ENCODE measurements at regions not wholly inside any gene's neighbourhood (a gene's known extent, or its start where the extent isn't known, plus 50 kb on each side); places are given as distances from the start of the nearest gene placed in this dataset.
A peak's percentile ranks its signal among the peaks of the same experiment; 100 is the strongest.

DNA sequence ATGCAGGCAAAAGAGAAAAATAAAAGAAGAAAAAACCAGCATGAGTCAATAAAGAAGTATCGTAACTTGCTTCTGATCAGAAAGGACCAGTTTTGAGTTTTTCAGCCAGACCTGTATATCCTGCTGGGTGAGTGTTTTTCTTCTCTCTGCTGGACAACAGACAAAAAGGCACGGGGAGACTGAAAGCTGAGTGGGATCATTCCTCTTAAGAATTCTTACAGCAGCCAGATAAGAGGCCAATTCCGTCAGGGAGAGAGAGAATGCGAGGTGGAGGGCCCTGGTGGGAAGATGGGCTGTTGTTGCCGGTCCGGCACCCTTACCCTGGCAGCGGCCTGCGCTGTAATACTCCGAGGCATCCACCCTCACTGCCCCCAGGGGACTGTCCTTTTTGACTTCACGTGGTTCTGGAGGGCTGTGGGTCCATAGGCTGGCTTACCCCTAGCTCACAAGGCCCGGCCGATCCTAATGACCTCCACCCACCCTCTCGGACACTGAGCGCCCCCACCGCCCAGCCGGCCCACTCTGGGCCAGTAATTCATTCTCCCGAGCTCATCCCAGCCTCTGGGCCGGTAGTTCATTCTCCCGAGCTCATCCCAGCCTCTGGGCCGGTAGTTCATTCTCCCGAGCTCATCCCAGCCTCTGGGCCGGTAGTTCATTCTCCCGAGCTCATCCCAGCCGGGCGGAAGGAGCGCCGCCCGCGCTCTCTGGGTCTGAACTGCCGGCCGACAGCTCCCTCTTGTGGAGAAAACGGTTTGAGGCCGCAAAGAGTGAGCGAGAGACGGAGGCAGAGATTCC, 118.3 kb upstream of the SIRPA start:
- H2AFZ ChIP-seq (ENCODE audit: low read length) = peak overlapping the region; percentile 89
- H3K4me1 ChIP-seq (ENCODE audit: control insufficient read depth, extremely low read depth, insufficient read depth, low read length) = no peaks in the 10 kb centered on the region

DNA sequence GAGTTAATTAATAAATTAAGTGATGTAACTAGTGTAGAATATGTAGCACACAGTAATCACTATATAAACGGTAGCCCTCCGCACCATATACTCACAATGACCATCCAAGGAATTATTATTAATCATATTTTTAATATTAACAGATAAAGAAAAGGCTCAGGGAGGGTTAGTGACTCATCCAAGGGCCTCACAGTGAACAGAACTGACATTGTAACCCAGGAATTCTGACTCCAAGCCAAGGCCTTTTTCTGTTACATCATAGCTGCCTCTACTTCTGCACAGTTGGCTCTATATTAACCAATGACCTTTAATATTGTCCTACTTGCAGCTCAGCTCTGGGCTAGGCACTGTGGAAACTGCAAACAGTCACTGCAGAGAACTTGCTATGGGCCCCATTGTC, 117.5 kb upstream of the SIRPG start:
- no peak overlapping the region for H3K27ac ChIP-seq (ENCODE audit: insufficient read depth, low read length)
- peaks cover 2% of the 10 kb centered on the region for H3K79me2 ChIP-seq (ENCODE audit: control insufficient read depth, insufficient read depth, low read length)
- H2AFZ ChIP-seq (ENCODE audit: low read length) = no peak overlapping the region
- H3K4me1 ChIP-seq (ENCODE audit: control insufficient read depth, extremely low read depth, insufficient read depth, low read length) = no peaks in the 10 kb centered on the region
- TF ChIP-seq, protein P1, sequence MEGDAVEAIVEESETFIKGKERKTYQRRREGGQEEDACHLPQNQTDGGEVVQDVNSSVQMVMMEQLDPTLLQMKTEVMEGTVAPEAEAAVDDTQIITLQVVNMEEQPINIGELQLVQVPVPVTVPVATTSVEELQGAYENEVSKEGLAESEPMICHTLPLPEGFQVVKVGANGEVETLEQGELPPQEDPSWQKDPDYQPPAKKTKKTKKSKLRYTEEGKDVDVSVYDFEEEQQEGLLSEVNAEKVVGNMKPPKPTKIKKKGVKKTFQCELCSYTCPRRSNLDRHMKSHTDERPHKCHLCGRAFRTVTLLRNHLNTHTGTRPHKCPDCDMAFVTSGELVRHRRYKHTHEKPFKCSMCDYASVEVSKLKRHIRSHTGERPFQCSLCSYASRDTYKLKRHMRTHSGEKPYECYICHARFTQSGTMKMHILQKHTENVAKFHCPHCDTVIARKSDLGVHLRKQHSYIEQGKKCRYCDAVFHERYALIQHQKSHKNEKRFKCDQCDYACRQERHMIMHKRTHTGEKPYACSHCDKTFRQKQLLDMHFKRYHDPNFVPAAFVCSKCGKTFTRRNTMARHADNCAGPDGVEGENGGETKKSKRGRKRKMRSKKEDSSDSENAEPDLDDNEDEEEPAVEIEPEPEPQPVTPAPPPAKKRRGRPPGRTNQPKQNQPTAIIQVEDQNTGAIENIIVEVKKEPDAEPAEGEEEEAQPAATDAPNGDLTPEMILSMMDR (conservative IDR thresholded peaks at IDR 0.05 in 1 of 2, IDR thresholded peaks at IDR 0.05 in 1 of 2; ENCODE audit: low read depth in 1 of 2, low read length in 2 of 2) = no peak
- no peak for TF ChIP-seq EZH2 (IDR thresholded peaks at IDR 0.05; ENCODE audit: low read length, missing control alignments)
- H3K9ac ChIP-seq (ENCODE audit: insufficient read depth, low read length) = no peak overlapping the region
- H3K36me3 ChIP-seq (ENCODE audit: control insufficient read depth, insufficient read depth, low read length) = no peaks in the 10 kb centered on the region
- no peaks in the 10 kb centered on the region for H3K27me3 ChIP-seq (ENCODE audit: control insufficient read depth, insufficient read depth, low read length)
- DNase-seq (ENCODE audit: low read depth in 2 of 2) = peak; percentile 9 to 58
- H3K4me3 ChIP-seq (replicated peaks in 1 of 4; ENCODE audit: control extremely low read depth in 1 of 4, insufficient read depth in 1 of 4, low read depth in 3 of 4, low read length in 4 of 4) = no peak overlapping the region
- no peaks in the 10 kb centered on the region for H3K9me3 ChIP-seq (ENCODE audit: control insufficient read depth, insufficient read depth, low read depth, low read length)
- no peak overlapping the region for H3K4me2 ChIP-seq (ENCODE audit: extremely low read depth, insufficient read depth, low read length)
- no peaks in the 10 kb centered on the region for H4K20me1 ChIP-seq (ENCODE audit: control insufficient read depth, extremely low read depth, insufficient read depth, low read length)

More for the DNA sequence above, 118.3 kb upstream of the SIRPA start:
- Histone ChIP-seq H3K4me3 (replicated peaks in 1 of 4; ENCODE audit: control extremely low read depth in 1 of 4, insufficient read depth in 1 of 4, low read depth in 3 of 4, low read length in 4 of 4) (peak overlapping the region; percentile 85 to 95 (median 86)), H4K20me1 (ENCODE audit: control insufficient read depth, extremely low read depth, insufficient read depth, low read length) (no peaks in the 10 kb centered on the region), H3K36me3 (ENCODE audit: control insufficient read depth, insufficient read depth, low read length) (no peaks in the 10 kb centered on the region), H3K9ac (ENCODE audit: insufficient read depth, low read length) (peak overlapping the region; percentile 87), H3K79me2 (ENCODE audit: control insufficient read depth, insufficient read depth, low read length) (peaks cover 2% of the 10 kb centered on the region), H3K9me3 (ENCODE audit: control insufficient read depth, insufficient read depth, low read depth, low read length) (no peaks in the 10 kb centered on the region), H3K27me3 (ENCODE audit: control insufficient read depth, insufficient read depth, low read length) (peaks cover 9% of the 10 kb centered on the region), H3K27ac (ENCODE audit: insufficient read depth, low read length) (peak overlapping the region; percentile 80), H3K4me2 (ENCODE audit: extremely low read depth, insufficient read depth, low read length) (peak overlapping the region; percentile 84)
- no peak for TF ChIP-seq EZH2 (IDR thresholded peaks at IDR 0.05; ENCODE audit: low read length, missing control alignments)
- TF ChIP-seq, protein P1 (conservative IDR thresholded peaks at IDR 0.05 in 1 of 2, IDR thresholded peaks at IDR 0.05 in 1 of 2; ENCODE audit: low read depth in 1 of 2, low read length in 2 of 2) = peak; percentile 71 to 77
- DNase-seq (ENCODE audit: low read depth in 2 of 2) = peak; percentile 81 to 92

DNA sequence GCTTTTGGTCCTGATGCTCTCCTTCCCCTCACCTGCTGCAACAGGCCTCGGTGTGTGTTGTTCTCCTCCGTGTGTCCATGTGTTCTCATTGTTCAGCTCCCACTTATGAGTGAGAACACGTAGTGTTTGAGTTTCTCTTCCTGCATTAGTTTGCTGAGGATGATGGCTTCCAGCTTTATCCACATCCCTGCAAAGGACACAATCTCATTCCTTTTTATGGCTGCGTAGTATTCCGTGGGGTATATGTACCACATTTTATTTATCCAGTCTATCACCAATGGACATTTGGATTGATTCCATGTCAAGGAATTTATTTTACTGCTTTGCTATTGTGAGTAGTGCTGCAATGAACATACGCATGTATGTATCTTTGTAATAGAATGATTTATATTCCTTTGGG, 116.9 kb upstream of the SIRPG start:
- Histone ChIP-seq H3K36me3 (ENCODE audit: control insufficient read depth, insufficient read depth, low read length) (no peaks in the 10 kb centered on the region), H3K27ac (ENCODE audit: insufficient read depth, low read length) (no peak overlapping the region), H3K9me3 (ENCODE audit: control insufficient read depth, insufficient read depth, low read depth, low read length) (no peaks in the 10 kb centered on the region), H2AFZ (ENCODE audit: low read length) (no peak overlapping the region), H3K4me1 (ENCODE audit: control insufficient read depth, extremely low read depth, insufficient read depth, low read length) (no peaks in the 10 kb centered on the region), H3K9ac (ENCODE audit: insufficient read depth, low read length) (no peak overlapping the region), H3K27me3 (ENCODE audit: control insufficient read depth, insufficient read depth, low read length) (no peaks in the 10 kb centered on the region), H3K79me2 (ENCODE audit: control insufficient read depth, insufficient read depth, low read length) (peaks cover 2% of the 10 kb centered on the region), H4K20me1 (ENCODE audit: control insufficient read depth, extremely low read depth, insufficient read depth, low read length) (no peaks in the 10 kb centered on the region), H3K4me2 (ENCODE audit: extremely low read depth, insufficient read depth, low read length) (no peak overlapping the region), H3K4me3 (replicated peaks in 1 of 4; ENCODE audit: control extremely low read depth in 1 of 4, insufficient read depth in 1 of 4, low read depth in 3 of 4, low read length in 4 of 4) (no peak overlapping the region)
- no peak for TF ChIP-seq EZH2 (IDR thresholded peaks at IDR 0.05; ENCODE audit: low read length, missing control alignments)
- TF ChIP-seq, protein P1 (conservative IDR thresholded peaks at IDR 0.05 in 1 of 2, IDR thresholded peaks at IDR 0.05 in 1 of 2; ENCODE audit: low read depth in 1 of 2, low read length in 2 of 2) = no peak
- DNase-seq (ENCODE audit: low read depth in 2 of 2) = no peak

All from fibroblast of lung (primary cell).